ENCODE measurements at regions not wholly inside any gene's neighbourhood (a gene's known extent, or its start where the extent isn't known, plus 50 kb on each side); places are given as distances from the start of the nearest gene placed in this dataset.

DNA sequence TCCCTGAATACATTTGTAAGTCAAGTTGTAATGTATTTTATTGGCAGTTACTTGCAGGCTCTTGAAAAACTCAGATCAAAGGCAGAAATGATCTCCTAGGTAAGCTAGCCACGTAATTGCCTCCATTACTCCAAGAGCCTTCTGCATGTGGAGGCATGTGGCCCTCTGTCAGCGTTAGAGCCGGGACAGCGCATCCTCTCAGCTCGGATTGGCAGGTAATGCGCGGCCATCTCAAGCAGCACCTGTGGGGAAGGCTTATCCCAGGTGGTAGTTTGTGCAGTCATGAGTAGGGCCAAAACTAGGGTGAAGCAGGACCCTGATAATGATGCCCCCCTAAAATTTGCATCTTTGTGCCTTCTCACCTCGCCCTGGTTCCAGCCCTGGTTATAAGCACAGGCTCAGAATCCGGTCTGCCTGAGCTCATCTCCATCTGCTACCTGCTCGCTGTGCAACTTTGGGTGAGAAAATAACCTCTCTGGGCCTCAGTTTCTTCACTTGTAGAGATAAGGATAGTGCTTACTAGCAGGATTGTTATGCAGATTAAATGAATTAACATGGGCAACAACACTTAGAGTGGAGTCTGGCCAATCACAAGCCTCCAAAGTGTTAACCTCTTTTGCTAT is 157.5 kb upstream of the PMEPA1 start:
- Histone ChIP-seq H3T11ph (ENCODE audit: low read length) (no peak overlapping the region), H2AK5ac (ENCODE audit: insufficient read length, low read length) (no peak overlapping the region), H3K27me3 (ENCODE audit: insufficient read depth, low read length) (no peaks in the 10 kb centered on the region), H3K4me1 (ENCODE audit: insufficient read depth, low read length) (no peaks in the 10 kb centered on the region; the same call in 1 of the 2 replicates), H3K23ac (ENCODE audit: insufficient read length, low read depth, low read length) (no peak overlapping the region), H2BK5ac (ENCODE audit: insufficient read length, low read length) (no peak overlapping the region), H4K5ac (ENCODE audit: insufficient read length, low read depth, low read length) (no peak overlapping the region), H2AFZ (ENCODE audit: low read length) (no peak overlapping the region), H4K20me1 (ENCODE audit: control insufficient read depth, insufficient read depth, insufficient read length) (peaks cover 2% of the 10 kb centered on the region), H3K27ac (ENCODE audit: insufficient read length, low read depth, low read length) (no peak overlapping the region), H3K79me2 (ENCODE audit: insufficient read depth, low read length) (no peaks in the 10 kb centered on the region), H3K56ac (ENCODE audit: insufficient read length, low read depth, low read length) (no peak overlapping the region), H3K23me2 (ENCODE audit: insufficient read length, low read depth, low read length, poor library complexity, severe bottlenecking) (no peaks in the 10 kb centered on the region), H3K9ac (ENCODE audit: extremely low read depth, insufficient read length, low read length) (no peak overlapping the region), H3K18ac (ENCODE audit: insufficient read length, low read depth, low read length) (no peak overlapping the region), H2BK20ac (ENCODE audit: low read depth, low read length, poor library complexity, severe bottlenecking) (no peak overlapping the region), H3K14ac (ENCODE audit: insufficient read depth, low read length) (no peak overlapping the region; the same call in 1 of the 2 replicates), H3K4ac (ENCODE audit: low read depth, low read length) (no peak overlapping the region), H3K79me1 (ENCODE audit: insufficient read depth, low read depth, low read length, poor library complexity, severe bottlenecking) (no peaks in the 10 kb centered on the region), H3K4me2 (ENCODE audit: insufficient read depth, insufficient read length, low read length) (no peak overlapping the region), H4K8ac (replicated peaks; ENCODE audit: insufficient read length, low read depth, low read length) (no peak overlapping the region), H2BK120ac (ENCODE audit: low read depth, low read length, poor library complexity, severe bottlenecking) (no peak overlapping the region), H2BK12ac (ENCODE audit: insufficient read length, low read depth, low read length) (no peak overlapping the region), H4K91ac (ENCODE audit: insufficient read length, low read depth, low read length) (no peak overlapping the region), H3K9me3 (ENCODE audit: control insufficient read depth, low read depth, low read length) (no peaks in the 10 kb centered on the region), H2BK15ac (ENCODE audit: low read depth, low read length) (no peak overlapping the region)
- Mint-ChIP-seq H3K4me3 (no peak overlapping the region), H3K27ac (no peak overlapping the region), H3K4me1 (peaks cover 21 to 32% of the 10 kb centered on the region in 2 experiments), H3K36me3 (ENCODE audit: insufficient read depth in 1 of 3, low read depth in 3 of 3) (no peaks in the 10 kb centered on the region), H3K9me3 (no peaks in the 10 kb centered on the region; a peak in 1 of 5 replicates), H3K27me3 (ENCODE audit: low read depth) (peaks cover 21% of the 10 kb centered on the region)
- TF ChIP-seq, protein P1, sequence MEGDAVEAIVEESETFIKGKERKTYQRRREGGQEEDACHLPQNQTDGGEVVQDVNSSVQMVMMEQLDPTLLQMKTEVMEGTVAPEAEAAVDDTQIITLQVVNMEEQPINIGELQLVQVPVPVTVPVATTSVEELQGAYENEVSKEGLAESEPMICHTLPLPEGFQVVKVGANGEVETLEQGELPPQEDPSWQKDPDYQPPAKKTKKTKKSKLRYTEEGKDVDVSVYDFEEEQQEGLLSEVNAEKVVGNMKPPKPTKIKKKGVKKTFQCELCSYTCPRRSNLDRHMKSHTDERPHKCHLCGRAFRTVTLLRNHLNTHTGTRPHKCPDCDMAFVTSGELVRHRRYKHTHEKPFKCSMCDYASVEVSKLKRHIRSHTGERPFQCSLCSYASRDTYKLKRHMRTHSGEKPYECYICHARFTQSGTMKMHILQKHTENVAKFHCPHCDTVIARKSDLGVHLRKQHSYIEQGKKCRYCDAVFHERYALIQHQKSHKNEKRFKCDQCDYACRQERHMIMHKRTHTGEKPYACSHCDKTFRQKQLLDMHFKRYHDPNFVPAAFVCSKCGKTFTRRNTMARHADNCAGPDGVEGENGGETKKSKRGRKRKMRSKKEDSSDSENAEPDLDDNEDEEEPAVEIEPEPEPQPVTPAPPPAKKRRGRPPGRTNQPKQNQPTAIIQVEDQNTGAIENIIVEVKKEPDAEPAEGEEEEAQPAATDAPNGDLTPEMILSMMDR (conservative IDR thresholded peaks at IDR 0.05) = no peak
- DNase-seq = no peak
- WGBS (ENCODE audit: extremely low coverage, insufficient read length, low lambda C conversion rate) = no CpG with 5 or more reads among the region's 10 CpGs
